ENCODE measurements at regions not wholly inside any gene's neighbourhood (a gene's known extent, or its start where the extent isn't known, plus 50 kb on each side); places are given as distances from the start of the nearest gene placed in this dataset.

DNA sequence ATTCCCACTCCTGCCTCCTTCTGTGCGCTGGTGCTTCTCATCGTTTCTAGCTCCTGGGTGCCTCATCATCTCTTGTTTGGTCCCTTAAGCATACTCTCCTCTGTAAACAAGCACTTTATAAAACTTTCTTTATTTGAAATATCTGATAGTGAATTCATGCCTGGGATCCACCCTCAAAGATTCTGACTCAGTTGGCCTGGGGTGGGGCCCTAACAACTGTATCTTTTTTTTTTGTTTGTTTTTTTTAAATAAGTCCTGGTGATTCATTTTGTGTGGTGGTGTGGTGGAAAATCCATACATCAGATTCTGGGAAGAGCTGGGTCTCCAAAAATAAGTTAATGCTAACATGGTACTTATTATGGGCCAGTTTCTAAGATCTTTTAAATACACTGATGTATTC lies 678.3 kb downstream of the TOX3 start:
- no peaks in the 10 kb centered on the region for H3K27me3 ChIP-seq (replicated peaks in 1 of 7)
- H3K27ac ChIP-seq, result no peak overlapping the region
- H3K36me3 ChIP-seq, result no peaks in the 10 kb centered on the region
- no peaks in the 10 kb centered on the region for H3K9me3 ChIP-seq
- H3K4me3 ChIP-seq, result no peak overlapping the region
- TF ChIP-seq POLR2A (IDR thresholded peaks at IDR 0.05), result no peak
- no peak for TF ChIP-seq CTCF (IDR thresholded peaks at IDR 0.05 in 8 of 11, conservative IDR thresholded peaks at IDR 0.05 in 3 of 11)
- no peak for TF ChIP-seq POLR2AphosphoS5 (IDR thresholded peaks at IDR 0.05)
- DNase-seq, result no peak
- intact Hi-C loops (cut with DNase I; ENCODE audit: low total_unique reads), result no loop called here
- no peaks in the 10 kb centered on the region for H3K4me1 ChIP-seq
- WGBS, 5 donors, result 67 to 96% (median 74%) methylated on average over 2 of the region's 2 CpGs

GRCh38 chr16:51867386-51868065 lies 679.4 kb downstream of the TOX3 start:
- Histone ChIP-seq H3K4me1 (no peaks in the 10 kb centered on the region), H3K27ac (no peak overlapping the region), H3K27me3 (replicated peaks in 1 of 7) (no peaks in the 10 kb centered on the region), H3K9me3 (no peaks in the 10 kb centered on the region), H3K4me3 (no peak overlapping the region), H3K36me3 (no peaks in the 10 kb centered on the region)
- WGBS, 5 donors, result 62 to 81% (median 75%) methylated on average over 8 of the region's 8 CpGs
- no peak for TF ChIP-seq CTCF (IDR thresholded peaks at IDR 0.05 in 8 of 11, conservative IDR thresholded peaks at IDR 0.05 in 3 of 11)
- TF ChIP-seq POLR2AphosphoS5 (IDR thresholded peaks at IDR 0.05), result no peak
- TF ChIP-seq POLR2A (IDR thresholded peaks at IDR 0.05), result no peak
- DNase-seq, result no peak
- intact Hi-C loops (cut with DNase I; ENCODE audit: low total_unique reads), result no loop called here

DNA sequence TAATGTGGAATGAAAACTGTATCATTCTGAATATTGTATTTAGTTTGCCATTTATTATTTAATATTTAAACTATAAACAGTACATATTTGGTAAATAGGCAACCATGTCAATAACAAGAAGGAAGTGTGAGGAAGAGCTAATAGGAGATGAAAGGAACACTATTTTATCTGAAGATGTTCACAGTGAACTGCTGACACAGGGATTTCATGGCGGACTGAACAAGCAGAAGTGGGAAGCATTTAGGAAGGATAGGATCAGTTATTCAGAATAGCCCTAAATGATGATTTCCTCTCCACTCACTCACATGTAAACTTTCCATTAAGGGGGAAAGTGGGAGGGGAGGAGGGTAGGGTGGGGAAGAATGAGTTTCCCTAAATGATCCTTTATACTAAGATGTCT lies 682.4 kb downstream of the TOX3 start:
- no peaks in the 10 kb centered on the region for H3K9me3 ChIP-seq
- intact Hi-C loops (cut with DNase I; ENCODE audit: low total_unique reads), result no loop called here
- H3K4me3 ChIP-seq, result no peak overlapping the region
- WGBS, 5 donors, result 62 to 73% (median 65%) methylated on average over 1 of the region's 1 CpG
- no peaks in the 10 kb centered on the region for H3K4me1 ChIP-seq
- no peaks in the 10 kb centered on the region for H3K27me3 ChIP-seq (replicated peaks in 1 of 7)
- no peak for TF ChIP-seq POLR2A (IDR thresholded peaks at IDR 0.05)
- no peak for TF ChIP-seq POLR2AphosphoS5 (IDR thresholded peaks at IDR 0.05)
- no peak for TF ChIP-seq CTCF (IDR thresholded peaks at IDR 0.05 in 8 of 11, conservative IDR thresholded peaks at IDR 0.05 in 3 of 11)
- H3K36me3 ChIP-seq, result no peaks in the 10 kb centered on the region
- H3K27ac ChIP-seq, result no peak overlapping the region
- no peak for DNase-seq

- H3K36me3 ChIP-seq, result no peaks in the 10 kb centered on the region
- H3K27ac ChIP-seq, result no peak overlapping the region
- peaks cover 0 to 15% (median 5%) of the 10 kb centered on the region in 8 donors for H3K9me3 ChIP-seq
- intact Hi-C loops (cut with DNase I; ENCODE audit: low total_unique reads), result no loop called here
- DNase-seq, result no peak
- TF ChIP-seq POLR2A (IDR thresholded peaks at IDR 0.05), result no peak
- TF ChIP-seq CTCF (IDR thresholded peaks at IDR 0.05 in 8 of 11, conservative IDR thresholded peaks at IDR 0.05 in 3 of 11), result no peak
- no peak for TF ChIP-seq POLR2AphosphoS5 (IDR thresholded peaks at IDR 0.05)
- 73 to 85% (median 79%) methylated on average over 4 of the region's 4 CpGs for WGBS, 5 donors
- H3K4me1 ChIP-seq, result no peaks in the 10 kb centered on the region
- no peak overlapping the region for H3K4me3 ChIP-seq
- no peaks in the 10 kb centered on the region for H3K27me3 ChIP-seq (replicated peaks in 1 of 7)
Measured at GRCh38 chr16:51854401-51854951, 692.5 kb downstream of the TOX3 start.
